Stimulated activated CD4-positive, alpha-beta T cell treated with anti-CD3 and anti-CD28 coated beads, Interleukin-4, amount 100 ng/mL, for 48 hours (primary cell): ENCODE measurements at regions not wholly inside any gene's neighbourhood (a gene's known extent, or its start where the extent isn't known, plus 50 kb on each side); places are given as distances from the start of the nearest gene placed in this dataset.
"Not testable (repeated sequence)": the region's sequence is repeated elsewhere in the genome, so short reads cannot be mapped to it uniquely, and the experiment has no call there.

Experiments used
- DNase-seq, 2 donors: peaks; one replicate each; pipeline ENCODE4 v3.0.0-alpha.2; 2020; ENCODE audit warnings: low read depth in 2 of 2

- no peak for DNase-seq
Observed at GRCh38 chr4:111957116-111957515, 188.1 kb upstream of the FAM241A start.

- no peak for DNase-seq
Observed at GRCh38 chr4:111957997-111958396, 187.3 kb upstream of the FAM241A start.

- no peak for DNase-seq
Observed at GRCh38 chr4:111959222-111959621, 186.0 kb upstream of the FAM241A start.

- no peak for DNase-seq
Observed at GRCh38 chr4:111960241-111960667, 185.0 kb upstream of the FAM241A start.

- not testable (repeated sequence) for DNase-seq
Observed at GRCh38 chr4:111961026-111961425, 184.2 kb upstream of the FAM241A start.

GRCh38 chr4:111961809-111962208 lies 183.4 kb upstream of the FAM241A start:
- no peak for DNase-seq

- DNase-seq: no peak
Observed at GRCh38 chr4:111963158-111963700, 182.0 kb upstream of the FAM241A start.

GRCh38 chr4:111977419-111977965 lies 167.8 kb upstream of the FAM241A start:
- DNase-seq: no peak

GRCh38 chr4:111979921-111980320 lies 165.3 kb upstream of the FAM241A start:
- DNase-seq: no peak

- DNase-seq: no peak
Observed at GRCh38 chr4:111982089-111982488, 163.2 kb upstream of the FAM241A start.

GRCh38 chr4:111984169-111984819 lies 161.0 kb upstream of the FAM241A start:
- DNase-seq: no peak

- no peak for DNase-seq
Observed at GRCh38 chr4:111985426-111985825, 159.8 kb upstream of the FAM241A start.

- DNase-seq: no peak
Observed at GRCh38 chr4:111986095-111986494, 159.2 kb upstream of the FAM241A start.

- no peak for DNase-seq
Observed at GRCh38 chr4:111988514-111988913, 156.7 kb upstream of the FAM241A start.

- no peak for DNase-seq
Observed at GRCh38 chr4:111989817-111990216, 155.4 kb upstream of the FAM241A start.

GRCh38 chr4:111991163-111991562 lies 154.1 kb upstream of the FAM241A start:
- no peak for DNase-seq

GRCh38 chr4:111991797-111992196 lies 153.5 kb upstream of the FAM241A start:
- no peak for DNase-seq

GRCh38 chr4:111992351-111993168 lies 152.7 kb upstream of the FAM241A start:
- no peak for DNase-seq

- DNase-seq: no peak
Observed at GRCh38 chr4:111994392-111994791, 150.9 kb upstream of the FAM241A start.

GRCh38 chr4:111997785-111998184 lies 147.5 kb upstream of the FAM241A start:
- DNase-seq: no peak

- DNase-seq: no peak
Observed at GRCh38 chr4:111999801-112000200, 145.5 kb upstream of the FAM241A start.

- no peak for DNase-seq
Observed at GRCh38 chr4:112001041-112001440, 144.2 kb upstream of the FAM241A start.

GRCh38 chr4:112002248-112002661 lies 143.0 kb upstream of the FAM241A start:
- no peak for DNase-seq
